ENCODE measurements at regions not wholly inside any gene's neighbourhood (a gene's known extent, or its start where the extent isn't known, plus 50 kb on each side); places are given as distances from the start of the nearest gene placed in this dataset.

DNA sequence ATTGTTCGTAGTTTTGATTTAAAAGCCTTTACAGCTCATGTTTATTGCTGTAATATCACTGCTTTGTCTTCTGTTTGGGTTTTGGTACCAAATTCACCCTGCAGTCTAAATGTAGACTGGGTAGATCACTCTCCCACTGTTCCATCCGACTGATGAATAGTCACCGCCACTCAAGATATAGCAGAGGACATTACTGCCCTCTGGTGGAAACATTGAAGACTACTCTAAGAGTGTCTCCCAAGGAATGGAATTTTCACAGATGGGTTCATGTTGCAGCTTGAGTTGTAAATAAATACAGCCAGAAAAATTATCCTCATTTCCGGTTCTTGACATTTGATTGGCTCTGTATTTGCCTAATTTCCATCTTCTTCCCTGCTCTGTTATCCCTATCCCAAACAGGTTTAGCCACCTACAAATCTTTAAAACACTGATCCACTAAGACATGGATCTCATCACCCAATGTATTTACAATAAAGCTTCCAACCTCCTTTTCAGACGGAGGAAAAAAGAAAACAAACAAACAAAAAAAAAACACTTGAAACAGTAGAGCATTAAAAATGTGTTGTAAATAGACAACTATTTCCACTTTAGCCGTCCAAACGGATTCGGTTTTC, 198.3 kb upstream of the CPNE8 start:
- no peak for TF ChIP-seq EZH2phosphoT487 (IDR thresholded peaks at IDR 0.05; ENCODE audit: low read depth)
- TF ChIP-seq, protein P1, sequence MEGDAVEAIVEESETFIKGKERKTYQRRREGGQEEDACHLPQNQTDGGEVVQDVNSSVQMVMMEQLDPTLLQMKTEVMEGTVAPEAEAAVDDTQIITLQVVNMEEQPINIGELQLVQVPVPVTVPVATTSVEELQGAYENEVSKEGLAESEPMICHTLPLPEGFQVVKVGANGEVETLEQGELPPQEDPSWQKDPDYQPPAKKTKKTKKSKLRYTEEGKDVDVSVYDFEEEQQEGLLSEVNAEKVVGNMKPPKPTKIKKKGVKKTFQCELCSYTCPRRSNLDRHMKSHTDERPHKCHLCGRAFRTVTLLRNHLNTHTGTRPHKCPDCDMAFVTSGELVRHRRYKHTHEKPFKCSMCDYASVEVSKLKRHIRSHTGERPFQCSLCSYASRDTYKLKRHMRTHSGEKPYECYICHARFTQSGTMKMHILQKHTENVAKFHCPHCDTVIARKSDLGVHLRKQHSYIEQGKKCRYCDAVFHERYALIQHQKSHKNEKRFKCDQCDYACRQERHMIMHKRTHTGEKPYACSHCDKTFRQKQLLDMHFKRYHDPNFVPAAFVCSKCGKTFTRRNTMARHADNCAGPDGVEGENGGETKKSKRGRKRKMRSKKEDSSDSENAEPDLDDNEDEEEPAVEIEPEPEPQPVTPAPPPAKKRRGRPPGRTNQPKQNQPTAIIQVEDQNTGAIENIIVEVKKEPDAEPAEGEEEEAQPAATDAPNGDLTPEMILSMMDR (IDR thresholded peaks at IDR 0.05; ENCODE audit: low read depth, low read length): peak; percentile 82
- H3K9me3 ChIP-seq (ENCODE audit: insufficient read depth, low read length): no peaks in the 10 kb centered on the region
- H3K27me3 ChIP-seq (ENCODE audit: low read depth, low read length): no peaks in the 10 kb centered on the region
- H3K36me3 ChIP-seq (replicated peaks; ENCODE audit: low read depth, low read length): no peaks in the 10 kb centered on the region
- no peaks in the 10 kb centered on the region for H3K4me1 ChIP-seq (ENCODE audit: low read length)
- H2AFZ ChIP-seq (ENCODE audit: low read depth, low read length): no peak overlapping the region
- no peaks in the 10 kb centered on the region for H4K20me1 ChIP-seq (ENCODE audit: insufficient read depth, low read length)
- no peak overlapping the region for H3K27ac ChIP-seq (ENCODE audit: low read length)
- H3K4me3 ChIP-seq (ENCODE audit: low read length): no peak overlapping the region
- H3K9ac ChIP-seq (ENCODE audit: low read length): no peak overlapping the region
- H3K79me2 ChIP-seq (ENCODE audit: low read length): no peaks in the 10 kb centered on the region
- no peak overlapping the region for H3K4me2 ChIP-seq (ENCODE audit: low read length)

DNA sequence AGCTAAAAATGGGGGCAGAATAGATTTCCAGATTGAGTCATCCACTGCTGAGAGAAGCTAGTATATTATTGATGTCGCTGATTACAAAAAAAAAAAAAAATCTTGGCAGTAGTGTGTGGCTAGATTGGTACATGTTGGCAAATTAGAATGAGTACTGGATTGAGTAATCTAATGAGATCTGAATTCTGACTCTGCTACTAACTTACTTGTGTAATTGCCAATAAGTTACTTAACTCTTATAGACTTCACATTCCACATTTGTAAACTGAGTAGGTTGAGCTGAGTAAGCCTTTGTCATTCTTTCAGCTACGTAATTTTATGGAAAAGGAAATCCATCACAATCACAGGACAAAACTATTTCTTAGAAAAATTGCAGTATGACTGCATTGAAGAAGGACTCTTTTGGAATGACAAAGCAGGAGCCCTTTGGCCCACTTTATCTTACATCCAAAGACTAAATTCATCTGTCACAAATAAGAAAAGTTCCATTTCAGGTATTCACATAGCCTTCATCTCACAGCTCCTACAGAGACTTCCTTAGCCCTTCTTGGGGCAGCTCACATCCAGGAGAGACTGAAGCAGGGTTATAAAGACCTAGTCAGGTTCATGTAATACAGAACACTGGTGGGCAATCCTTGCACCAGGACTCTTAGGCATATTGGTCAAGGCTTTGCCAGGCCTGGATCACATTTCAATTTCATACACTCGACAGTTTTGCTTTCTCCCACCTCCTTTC, 197.3 kb upstream of the CPNE8 start:
- Histone ChIP-seq H3K27ac (ENCODE audit: low read length) (no peak overlapping the region), H3K9ac (ENCODE audit: low read length) (no peak overlapping the region), H2AFZ (ENCODE audit: low read depth, low read length) (no peak overlapping the region), H4K20me1 (ENCODE audit: insufficient read depth, low read length) (no peaks in the 10 kb centered on the region), H3K36me3 (replicated peaks; ENCODE audit: low read depth, low read length) (no peaks in the 10 kb centered on the region), H3K4me1 (ENCODE audit: low read length) (no peaks in the 10 kb centered on the region), H3K4me3 (ENCODE audit: low read length) (no peak overlapping the region), H3K27me3 (ENCODE audit: low read depth, low read length) (no peaks in the 10 kb centered on the region), H3K4me2 (ENCODE audit: low read length) (no peak overlapping the region), H3K79me2 (ENCODE audit: low read length) (no peaks in the 10 kb centered on the region), H3K9me3 (ENCODE audit: insufficient read depth, low read length) (no peaks in the 10 kb centered on the region)
- no peak for TF ChIP-seq EZH2phosphoT487 (IDR thresholded peaks at IDR 0.05; ENCODE audit: low read depth)
- TF ChIP-seq, protein P1 (IDR thresholded peaks at IDR 0.05; ENCODE audit: low read depth, low read length): no peak

DNA sequence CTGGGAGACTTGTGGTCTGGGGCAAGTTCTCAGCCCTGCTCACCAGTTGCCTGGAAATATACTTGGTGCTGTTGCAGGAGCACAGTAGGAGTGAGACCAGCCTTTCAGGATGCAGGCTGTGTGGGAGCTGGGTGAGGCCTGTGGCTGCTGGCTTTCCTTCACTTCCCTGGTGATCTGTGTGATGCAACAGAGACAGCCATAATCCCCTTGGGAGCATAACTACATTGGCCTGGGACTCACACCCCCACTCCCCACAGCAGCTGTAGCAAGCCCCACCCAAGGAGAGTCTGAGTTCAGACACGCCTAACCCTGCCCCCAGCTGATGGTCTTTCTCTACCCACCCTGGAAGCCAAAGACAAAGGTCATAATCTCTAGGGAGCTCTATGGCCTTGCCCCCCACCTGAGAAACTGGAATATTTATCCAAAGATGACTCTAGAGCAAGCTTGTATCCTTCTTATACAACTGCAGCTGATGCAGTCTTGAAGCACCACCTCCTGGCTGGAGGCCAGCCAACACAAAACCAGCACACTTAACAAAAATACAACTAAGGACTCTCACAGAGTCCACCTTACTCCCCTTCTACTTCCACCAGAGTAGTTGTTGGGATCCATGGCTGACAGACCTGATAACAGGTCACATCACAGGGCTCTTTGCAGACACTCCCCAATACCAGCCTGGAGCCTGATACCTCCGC, 190.4 kb upstream of the CPNE8 start:
- no peaks in the 10 kb centered on the region for H3K79me2 ChIP-seq (ENCODE audit: low read length)

More for the DNA sequence above, 190.4 kb upstream of the CPNE8 start:
- H3K4me2 ChIP-seq (ENCODE audit: low read length): no peak overlapping the region
- TF ChIP-seq, protein P1 (IDR thresholded peaks at IDR 0.05; ENCODE audit: low read depth, low read length): no peak
- no peak for TF ChIP-seq EZH2phosphoT487 (IDR thresholded peaks at IDR 0.05; ENCODE audit: low read depth)
- no peak overlapping the region for H2AFZ ChIP-seq (ENCODE audit: low read depth, low read length)
- no peaks in the 10 kb centered on the region for H4K20me1 ChIP-seq (ENCODE audit: insufficient read depth, low read length)
- no peaks in the 10 kb centered on the region for H3K4me1 ChIP-seq (ENCODE audit: low read length)
- H3K4me3 ChIP-seq (ENCODE audit: low read length): no peak overlapping the region
- H3K27me3 ChIP-seq (ENCODE audit: low read depth, low read length): no peaks in the 10 kb centered on the region
- no peak overlapping the region for H3K27ac ChIP-seq (ENCODE audit: low read length)
- H3K9me3 ChIP-seq (ENCODE audit: insufficient read depth, low read length): no peaks in the 10 kb centered on the region
- H3K36me3 ChIP-seq (replicated peaks; ENCODE audit: low read depth, low read length): no peaks in the 10 kb centered on the region
- no peak overlapping the region for H3K9ac ChIP-seq (ENCODE audit: low read length)

Data from OCI-LY3 (cell line).